ENCODE measurements at regions not wholly inside any gene's neighbourhood (a gene's known extent, or its start where the extent isn't known, plus 50 kb on each side); places are given as distances from the start of the nearest gene placed in this dataset.

GRCh38 chr2:88345842-88346241, 106.7 kb downstream of the FOXI3 start:
- H3K4me3 ChIP-seq (ENCODE audit: low read depth, low read length): no peak overlapping the region
- no peak for TF ChIP-seq CTCF (IDR thresholded peaks at IDR 0.05; ENCODE audit: control insufficient read depth, extremely low read depth, insufficient read depth)
- no peak for DNase-seq (ENCODE audit: low read depth)

- H3K4me3 ChIP-seq (ENCODE audit: low read depth, low read length): no peak overlapping the region
- no peak for DNase-seq (ENCODE audit: low read depth)
- no peak for TF ChIP-seq CTCF (IDR thresholded peaks at IDR 0.05; ENCODE audit: control insufficient read depth, extremely low read depth, insufficient read depth)
These were observed 109.7 kb downstream of the FOXI3 start for GRCh38 chr2:88342749-88343148.

GRCh38 chr2:88334418-88334817, 118.1 kb downstream of the FOXI3 start:
- DNase-seq (ENCODE audit: low read depth): no peak
- no peak overlapping the region for H3K4me3 ChIP-seq (ENCODE audit: low read depth, low read length)
- no peak for TF ChIP-seq CTCF (IDR thresholded peaks at IDR 0.05; ENCODE audit: control insufficient read depth, extremely low read depth, insufficient read depth)

GRCh38 chr2:88331239-88331638, 121.3 kb downstream of the FOXI3 start:
- H3K4me3 ChIP-seq (ENCODE audit: low read depth, low read length): no peak overlapping the region
- DNase-seq (ENCODE audit: low read depth): no peak
- no peak for TF ChIP-seq CTCF (IDR thresholded peaks at IDR 0.05; ENCODE audit: control insufficient read depth, extremely low read depth, insufficient read depth)

GRCh38 chr2:88329815-88330603, 122.5 kb downstream of the FOXI3 start:
- no peak overlapping the region for H3K4me3 ChIP-seq (ENCODE audit: low read depth, low read length)
- DNase-seq (ENCODE audit: low read depth): no peak
- TF ChIP-seq CTCF (IDR thresholded peaks at IDR 0.05; ENCODE audit: control insufficient read depth, extremely low read depth, insufficient read depth): no peak

- TF ChIP-seq CTCF (IDR thresholded peaks at IDR 0.05; ENCODE audit: control insufficient read depth, extremely low read depth, insufficient read depth): no peak
- H3K4me3 ChIP-seq (ENCODE audit: low read depth, low read length): no peak overlapping the region
- no peak for DNase-seq (ENCODE audit: low read depth)
These were observed 130.8 kb downstream of the FOXI3 start for GRCh38 chr2:88321449-88322248.
